ENCODE measurements at regions not wholly inside any gene's neighbourhood (a gene's known extent, or its start where the extent isn't known, plus 50 kb on each side); places are given as distances from the start of the nearest gene placed in this dataset.

DNA sequence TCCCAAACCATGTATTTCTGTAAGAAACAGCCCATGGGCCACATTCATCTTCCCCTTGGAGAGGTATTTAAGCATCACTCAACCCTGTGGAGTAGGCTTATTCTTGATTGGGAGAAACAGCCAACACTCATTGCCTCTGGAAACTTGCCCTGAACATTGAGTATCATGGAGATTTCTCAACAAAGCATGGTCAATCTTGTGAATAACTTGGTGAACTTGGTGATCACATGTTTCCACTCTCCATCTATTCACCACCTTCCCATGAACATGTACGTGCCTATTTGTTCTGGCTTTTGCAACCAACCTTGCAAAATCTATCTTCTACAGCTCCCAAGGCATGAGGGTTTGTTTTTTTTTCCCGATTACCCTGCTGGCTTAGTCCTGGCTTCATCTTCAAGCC, 163.2 kb downstream of the PAH start:
- TF ChIP-seq EZH2 (IDR thresholded peaks at IDR 0.05; ENCODE audit: borderline replicate concordance, low read length) = no peak
- TF ChIP-seq, protein P1, sequence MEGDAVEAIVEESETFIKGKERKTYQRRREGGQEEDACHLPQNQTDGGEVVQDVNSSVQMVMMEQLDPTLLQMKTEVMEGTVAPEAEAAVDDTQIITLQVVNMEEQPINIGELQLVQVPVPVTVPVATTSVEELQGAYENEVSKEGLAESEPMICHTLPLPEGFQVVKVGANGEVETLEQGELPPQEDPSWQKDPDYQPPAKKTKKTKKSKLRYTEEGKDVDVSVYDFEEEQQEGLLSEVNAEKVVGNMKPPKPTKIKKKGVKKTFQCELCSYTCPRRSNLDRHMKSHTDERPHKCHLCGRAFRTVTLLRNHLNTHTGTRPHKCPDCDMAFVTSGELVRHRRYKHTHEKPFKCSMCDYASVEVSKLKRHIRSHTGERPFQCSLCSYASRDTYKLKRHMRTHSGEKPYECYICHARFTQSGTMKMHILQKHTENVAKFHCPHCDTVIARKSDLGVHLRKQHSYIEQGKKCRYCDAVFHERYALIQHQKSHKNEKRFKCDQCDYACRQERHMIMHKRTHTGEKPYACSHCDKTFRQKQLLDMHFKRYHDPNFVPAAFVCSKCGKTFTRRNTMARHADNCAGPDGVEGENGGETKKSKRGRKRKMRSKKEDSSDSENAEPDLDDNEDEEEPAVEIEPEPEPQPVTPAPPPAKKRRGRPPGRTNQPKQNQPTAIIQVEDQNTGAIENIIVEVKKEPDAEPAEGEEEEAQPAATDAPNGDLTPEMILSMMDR (conservative IDR thresholded peaks at IDR 0.05 in 1 of 2, IDR thresholded peaks at IDR 0.05 in 1 of 2; ENCODE audit: extremely low read depth in 1 of 2, insufficient read depth in 1 of 2, low read depth in 1 of 2, low read length in 2 of 2) = no peak

All from mammary epithelial cell (primary cell).